HuH-7 (cell line): ENCODE measurements at regions not wholly inside any gene's neighbourhood (a gene's known extent, or its start where the extent isn't known, plus 50 kb on each side); places are given as distances from the start of the nearest gene placed in this dataset.

Experiments
- DNase-seq: peaks from one replicate; pipeline ENCODE4 v3.0.0; 2011; ENCODE audit warnings: low spot score

DNA sequence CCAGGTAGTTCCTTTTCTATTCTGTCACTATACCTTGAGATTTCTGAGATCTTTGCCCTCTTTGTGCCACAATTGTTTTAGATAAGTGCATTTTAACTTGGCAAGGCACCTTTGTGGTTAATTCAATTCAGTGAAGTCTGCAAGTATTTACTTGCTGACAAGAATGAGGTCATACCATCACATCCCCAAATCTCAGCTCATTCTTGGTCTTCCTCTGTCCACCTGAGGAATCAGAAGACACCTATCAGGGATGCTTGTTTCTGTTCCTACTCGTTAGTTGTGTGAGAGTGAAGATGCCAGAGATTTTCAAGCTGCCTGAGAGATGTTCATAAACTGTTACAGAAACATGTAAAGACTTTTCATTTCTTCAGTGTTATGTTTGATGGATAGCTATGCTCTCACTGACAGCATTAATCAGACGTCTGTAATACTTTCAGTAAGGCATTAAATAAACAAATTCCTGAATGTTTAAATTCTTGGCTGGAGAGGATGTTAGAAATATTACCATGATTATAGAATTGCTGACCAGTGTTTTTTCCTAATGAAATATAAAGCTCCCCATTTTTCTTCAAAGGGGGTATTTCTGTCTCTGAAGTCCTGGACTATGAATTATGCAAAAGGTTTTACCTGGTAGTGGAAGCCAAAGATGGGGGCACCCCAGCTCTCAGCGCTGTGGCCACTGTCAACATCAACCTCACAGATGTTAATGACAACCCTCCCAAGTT lies 135.0 kb upstream of the MTNR1B start:
- no peak for DNase-seq

DNA sequence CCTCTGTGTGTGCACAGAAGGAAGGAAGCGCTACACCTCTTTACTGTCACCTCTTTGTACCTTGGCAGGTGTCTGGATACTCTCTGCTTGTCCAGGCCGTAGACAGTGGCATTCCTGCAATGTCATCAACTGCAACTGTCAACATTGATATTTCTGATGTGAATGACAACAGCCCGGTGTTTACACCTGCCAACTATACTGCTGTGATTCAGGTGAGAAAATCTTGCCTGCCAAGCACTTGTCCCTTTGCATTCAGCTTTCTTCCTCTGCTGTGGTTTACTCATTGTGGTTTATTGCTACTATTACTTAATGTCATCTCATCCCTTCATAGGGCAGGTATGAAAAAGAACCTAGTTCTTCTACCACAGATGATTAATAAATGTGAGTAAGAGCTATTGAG lies 131.9 kb upstream of the MTNR1B start:
- no peak for DNase-seq

DNA sequence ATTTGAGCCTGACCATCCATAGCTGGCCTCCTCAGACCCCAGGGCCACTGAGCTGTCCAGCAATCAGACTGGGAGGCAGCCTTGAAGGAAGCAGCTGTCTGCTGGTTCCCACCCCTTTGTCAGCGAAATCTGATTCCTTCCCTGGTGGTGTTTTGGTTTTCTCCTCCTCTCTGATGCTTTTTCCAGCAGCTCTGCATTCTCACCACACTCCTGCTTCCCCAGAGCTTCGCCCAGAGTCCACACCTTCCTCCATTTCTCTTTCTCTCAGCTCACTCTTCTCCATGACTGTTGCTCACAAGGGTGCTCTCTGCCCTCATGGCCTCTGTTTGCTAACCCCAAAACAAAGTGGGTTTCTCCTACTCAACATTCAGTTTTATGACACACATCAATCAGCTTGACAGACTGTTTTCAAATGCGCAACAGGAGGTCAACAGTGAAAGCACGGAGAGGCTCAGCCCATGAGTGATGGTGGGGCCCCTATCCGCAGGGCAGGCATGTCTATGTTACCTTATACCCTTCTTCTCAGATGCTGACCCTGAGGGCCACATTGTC lies 130.6 kb upstream of the MTNR1B start:
- no peak for DNase-seq

GRCh38 chr11:92839450-92839849 lies 130.0 kb upstream of the MTNR1B start:
- DNase-seq = no peak

DNA sequence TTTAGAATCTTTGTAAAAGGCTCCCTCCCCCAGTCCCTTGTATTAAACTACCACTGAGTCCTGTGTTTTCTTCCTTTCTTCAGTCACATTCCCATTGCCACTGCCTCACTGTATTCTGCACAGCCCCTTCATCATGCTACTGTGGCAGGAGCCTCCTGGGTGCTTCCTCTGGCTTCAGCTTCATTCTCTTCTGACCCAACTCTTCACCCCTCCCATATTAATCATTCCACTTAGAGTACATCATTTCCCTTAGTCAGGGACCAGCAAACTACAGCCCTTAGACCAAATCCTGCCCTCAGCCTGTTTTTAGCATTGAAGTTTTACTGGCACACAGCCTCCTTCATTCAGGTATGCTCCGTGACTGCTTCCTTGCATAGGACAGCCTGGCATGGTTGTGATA lies 127.7 kb upstream of the MTNR1B start:
- no peak for DNase-seq

GRCh38 chr11:92843455-92843854 lies 126.0 kb upstream of the MTNR1B start:
- no peak for DNase-seq

GRCh38 chr11:92844197-92844596 lies 125.3 kb upstream of the MTNR1B start:
- DNase-seq = no peak

DNA sequence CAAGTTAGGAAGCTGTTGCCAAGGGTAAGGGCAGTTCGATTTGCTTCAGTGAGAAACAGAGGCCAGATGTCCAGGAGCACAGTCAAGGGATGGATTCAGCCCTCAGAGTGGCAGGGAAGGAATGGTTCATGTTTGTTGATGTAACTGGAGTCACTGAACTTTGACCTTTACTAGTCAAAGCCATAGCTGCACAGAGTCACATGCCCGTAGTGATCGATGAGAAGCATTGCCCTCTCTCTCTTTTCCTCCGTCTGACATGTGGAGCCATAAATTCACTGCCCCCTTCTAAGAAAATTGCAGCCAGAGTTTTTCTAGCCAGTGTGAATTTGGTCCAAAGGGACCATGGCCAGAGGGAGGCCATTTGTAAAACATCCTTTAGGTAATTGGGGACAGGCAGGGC lies 124.1 kb upstream of the MTNR1B start:
- DNase-seq = no peak

- DNase-seq = no peak
Observed at GRCh38 chr11:92845805-92846204, 123.6 kb upstream of the MTNR1B start.

DNA sequence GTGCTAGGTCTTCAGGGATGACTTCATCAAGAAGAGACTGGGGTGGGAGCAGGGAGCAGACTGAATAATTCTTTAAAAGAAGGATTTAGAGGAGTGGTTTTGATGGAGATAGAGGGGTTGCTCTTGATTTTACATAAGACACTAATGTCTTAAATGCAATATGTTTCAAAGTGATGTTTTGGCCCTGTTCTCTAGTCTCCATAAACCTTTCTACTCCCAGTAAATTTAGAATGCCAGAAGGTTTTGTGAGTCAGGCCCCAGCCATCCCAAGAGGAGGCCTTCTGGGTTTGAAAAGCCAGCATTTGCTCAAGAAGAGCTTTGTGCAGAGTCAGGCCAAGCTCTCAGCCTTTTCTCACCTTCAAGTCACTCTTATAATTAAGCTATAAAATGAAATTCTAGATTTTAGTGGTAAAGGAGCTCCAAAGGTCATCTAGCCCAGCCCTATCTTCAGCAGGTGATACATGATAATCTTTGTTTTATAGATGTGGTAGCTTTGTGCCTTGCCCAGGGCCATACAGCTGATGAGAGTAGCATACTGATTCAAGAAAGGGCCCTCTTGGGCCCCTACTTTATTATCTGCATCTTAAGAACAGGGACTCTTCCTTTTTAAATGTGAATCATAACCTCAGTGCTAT lies 122.8 kb upstream of the MTNR1B start:
- no peak for DNase-seq

DNA sequence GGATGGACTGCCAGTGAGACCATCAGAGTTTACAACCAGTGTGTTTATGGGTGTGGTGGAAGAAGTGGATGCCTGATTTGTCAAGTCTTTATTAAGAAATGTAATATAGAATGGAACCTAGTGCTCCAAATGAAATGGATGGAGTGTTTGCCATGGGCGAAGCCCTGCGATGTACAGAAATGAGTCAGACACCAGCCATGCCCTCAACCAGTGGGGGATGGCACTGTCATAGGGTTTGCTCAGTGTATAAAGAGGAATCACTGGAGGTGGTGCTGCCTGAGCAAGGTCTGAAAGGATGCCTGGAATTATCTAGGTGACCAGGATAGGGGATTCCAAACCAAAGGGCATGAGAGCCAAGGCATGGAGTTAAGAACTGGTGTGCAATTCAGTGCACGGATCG lies 120.9 kb upstream of the MTNR1B start:
- DNase-seq = no peak

- DNase-seq = no peak
Observed at GRCh38 chr11:92850296-92850826, 119.1 kb upstream of the MTNR1B start.

DNA sequence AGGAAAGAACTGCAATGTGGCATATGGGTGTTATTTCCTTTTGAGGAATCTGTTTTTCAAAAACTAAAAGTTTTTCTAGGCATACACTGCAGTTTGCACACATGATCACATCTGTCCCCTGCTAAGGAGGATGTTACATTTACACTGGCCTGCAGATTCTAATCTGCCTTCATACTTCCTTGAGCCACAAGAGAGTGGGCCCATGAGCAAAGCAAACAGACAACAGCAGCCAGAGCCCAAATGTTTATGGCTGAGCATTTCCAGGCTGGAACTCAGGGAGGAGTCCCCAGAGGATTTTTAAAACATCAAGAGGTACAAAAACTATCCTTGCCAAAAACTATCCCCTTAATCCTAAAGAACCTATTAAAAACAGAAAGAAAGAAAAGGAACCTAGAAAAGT lies 117.2 kb upstream of the MTNR1B start:
- no peak for DNase-seq

DNA sequence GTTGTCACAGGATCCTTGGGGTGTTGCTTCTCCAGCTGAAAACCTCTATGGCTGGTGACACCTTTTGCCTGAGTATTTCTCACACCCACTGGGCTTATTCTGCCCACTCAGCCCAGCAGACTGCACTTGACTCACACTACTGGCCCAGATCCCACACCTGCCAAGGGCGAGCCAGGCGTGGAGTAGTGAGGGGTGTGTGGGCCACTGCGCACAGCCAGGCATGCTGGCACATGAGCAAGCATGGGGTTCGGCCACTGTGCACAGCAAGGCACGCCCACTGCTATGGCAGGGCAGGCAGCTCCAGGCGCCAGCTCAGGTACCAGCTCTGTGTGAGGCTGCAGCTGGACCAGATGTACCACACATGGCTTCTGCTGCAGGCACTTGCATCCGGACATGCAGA lies 116.5 kb upstream of the MTNR1B start:
- DNase-seq = no peak

DNA sequence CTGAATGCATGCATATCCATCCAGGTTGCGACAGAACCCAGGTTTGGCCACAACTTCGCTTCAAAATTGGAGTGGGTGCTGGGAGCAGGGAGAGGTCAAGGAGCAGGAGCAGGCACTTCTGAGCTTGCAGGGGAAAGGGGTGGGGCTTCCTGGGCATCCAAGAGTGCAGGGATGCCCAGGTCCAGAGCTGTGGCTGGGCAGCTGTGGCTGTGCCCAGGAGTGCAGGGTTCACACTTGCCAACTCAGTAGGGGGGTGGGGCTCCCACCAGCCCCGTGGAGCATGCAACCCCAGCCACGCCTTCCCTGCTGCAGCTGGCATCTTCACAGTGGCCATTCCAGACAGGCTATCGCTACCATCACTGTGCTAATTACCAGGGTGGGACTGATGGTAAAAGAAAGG lies 115.3 kb upstream of the MTNR1B start:
- DNase-seq = no peak

GRCh38 chr11:92854952-92855351 lies 114.5 kb upstream of the MTNR1B start:
- no peak for DNase-seq

- no peak for DNase-seq
Observed at GRCh38 chr11:92855607-92856405, 113.6 kb upstream of the MTNR1B start.

DNA sequence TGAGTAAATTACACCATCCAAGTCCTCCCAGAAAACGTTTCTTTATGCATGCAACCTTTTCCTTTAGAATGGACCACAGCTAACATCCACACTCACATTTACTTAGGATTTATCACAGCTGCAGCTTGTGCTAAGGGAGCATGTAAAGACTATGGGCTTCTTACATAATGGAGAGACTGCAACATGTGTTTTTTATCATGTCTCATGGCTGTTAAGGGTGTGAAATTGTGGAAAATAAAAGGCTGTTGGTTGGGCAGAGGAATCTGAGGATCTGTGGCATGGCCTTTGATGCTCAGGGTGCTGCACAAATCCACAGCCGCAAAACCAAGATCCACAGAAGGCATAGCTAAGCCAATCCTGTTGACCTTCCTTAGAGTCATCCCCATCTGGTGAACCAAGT lies 112.0 kb upstream of the MTNR1B start:
- DNase-seq = no peak

GRCh38 chr11:92859156-92859690 lies 110.2 kb upstream of the MTNR1B start:
- no peak for DNase-seq

GRCh38 chr11:92861634-92862033 lies 107.8 kb upstream of the MTNR1B start:
- no peak for DNase-seq

DNA sequence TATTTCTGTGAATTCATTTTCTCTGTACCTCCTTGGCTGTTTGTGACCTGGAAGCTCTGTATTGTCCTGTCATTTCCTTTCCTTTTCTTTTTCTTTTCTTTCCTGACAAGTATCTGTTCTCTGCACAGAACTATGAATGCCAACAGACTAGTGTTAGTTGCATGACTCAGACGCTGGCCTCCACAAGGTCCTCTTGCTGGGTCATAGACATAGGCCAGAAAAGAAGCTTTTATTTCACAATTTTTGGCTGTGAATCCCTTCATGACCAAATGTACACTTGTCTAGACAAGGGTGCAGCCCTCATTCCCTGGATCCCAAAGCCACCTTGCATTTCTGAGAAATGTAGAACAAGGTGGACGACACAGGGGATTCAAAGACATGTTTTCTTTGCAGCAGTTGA lies 104.1 kb upstream of the MTNR1B start:
- no peak for DNase-seq

GRCh38 chr11:92866679-92867282 lies 102.7 kb upstream of the MTNR1B start:
- no peak for DNase-seq
